ENCODE measurements at regions not wholly inside any gene's neighbourhood (a gene's known extent, or its start where the extent isn't known, plus 50 kb on each side); places are given as distances from the start of the nearest gene placed in this dataset.

GRCh38 chr6:94323853-94324252 lies 904.5 kb upstream of the EPHA7 start:
- TF ChIP-seq POLR2AphosphoS5 (IDR thresholded peaks at IDR 0.05; ENCODE audit: insufficient read depth in 1 of 2, low read depth in 1 of 2) (no peak), POLR2A (IDR thresholded peaks at IDR 0.05) (no peak), CTCF (IDR thresholded peaks at IDR 0.05) (no peak)

DNA sequence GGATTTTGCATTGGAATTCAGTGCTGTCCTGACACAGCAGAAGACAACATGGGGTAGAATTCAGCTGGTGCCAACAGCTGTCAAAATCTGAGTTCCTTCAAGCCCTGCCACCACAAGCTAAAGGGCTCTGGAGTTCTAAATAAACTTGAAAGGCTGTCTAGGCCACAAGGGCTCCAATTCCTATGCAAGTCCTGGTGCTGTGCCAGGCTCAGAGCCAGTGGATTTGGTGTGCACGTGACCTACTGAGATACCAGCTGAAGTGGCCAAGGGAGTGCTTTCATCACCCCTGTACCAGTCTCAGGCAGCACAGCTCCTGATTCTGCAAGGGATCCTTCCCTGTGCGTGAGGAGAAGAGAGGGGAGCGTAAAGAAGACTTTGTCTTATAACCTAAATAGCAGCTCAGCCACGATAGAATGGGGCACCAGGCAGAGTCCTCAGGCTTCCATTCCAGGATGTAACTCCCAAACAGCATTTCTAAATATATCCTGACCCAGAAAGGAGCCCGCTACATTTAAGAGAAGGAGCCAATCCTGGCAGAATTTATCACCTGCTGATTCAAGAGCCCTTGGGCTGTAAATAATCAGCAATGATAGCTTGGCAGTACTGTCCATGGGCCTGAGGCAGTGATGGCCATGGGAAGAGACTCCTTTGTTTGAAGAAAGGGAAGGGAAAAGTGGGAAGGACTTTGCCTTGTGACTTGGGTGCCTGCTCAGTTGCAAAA lies 881.2 kb upstream of the EPHA7 start:
- Histone ChIP-seq H3K4me3 (no peak overlapping the region), H3K9me3 (no peaks in the 10 kb centered on the region), H3K27ac (no peak overlapping the region), H3K27me3 (no peaks in the 10 kb centered on the region), H3K36me3 (no peaks in the 10 kb centered on the region), H3K4me1 (no peaks in the 10 kb centered on the region)
- DNase-seq (ENCODE audit: extremely low spot score in 2 of 2): no peak
- intact Hi-C loops (cut with DNase I): no loop called here
- TF ChIP-seq POLR2AphosphoS5 (IDR thresholded peaks at IDR 0.05; ENCODE audit: insufficient read depth in 1 of 2, low read depth in 1 of 2): no peak
- TF ChIP-seq CTCF (IDR thresholded peaks at IDR 0.05): no peak
- TF ChIP-seq POLR2A (IDR thresholded peaks at IDR 0.05): no peak

More at GRCh38 chr6:94323853-94324252, 904.5 kb upstream of the EPHA7 start:
- intact Hi-C loops (cut with DNase I): no loop called here
- no peaks in the 10 kb centered on the region for H3K4me1 ChIP-seq
- no peaks in the 10 kb centered on the region for H3K9me3 ChIP-seq
- H3K27me3 ChIP-seq: no peaks in the 10 kb centered on the region
- no peak overlapping the region for H3K27ac ChIP-seq
- H3K4me3 ChIP-seq: no peak overlapping the region
- no peak for DNase-seq (ENCODE audit: extremely low spot score in 2 of 2)
- no peaks in the 10 kb centered on the region for H3K36me3 ChIP-seq

DNA sequence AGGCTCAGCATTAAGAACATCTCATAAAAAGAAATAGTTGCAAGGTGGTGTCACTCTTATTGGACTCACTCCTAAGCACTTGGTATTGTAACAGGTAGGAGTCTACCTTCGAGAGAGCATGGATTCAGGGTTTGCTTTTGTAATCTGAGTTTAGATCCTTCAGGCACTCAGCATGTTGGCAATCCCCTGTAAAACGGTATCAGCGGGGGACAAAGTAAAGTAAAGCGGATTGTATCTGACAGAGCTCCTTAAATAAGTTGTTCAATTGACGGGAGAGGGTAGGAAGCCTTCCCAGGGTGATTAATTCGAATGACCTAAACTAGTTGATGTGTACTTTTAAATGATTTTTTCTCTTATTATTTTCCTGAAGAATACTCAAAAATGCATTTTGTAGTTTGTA lies 869.8 kb upstream of the EPHA7 start:
- H3K4me1 ChIP-seq: no peaks in the 10 kb centered on the region
- no peak overlapping the region for H3K27ac ChIP-seq
- H3K27me3 ChIP-seq: no peaks in the 10 kb centered on the region
- H3K36me3 ChIP-seq: no peaks in the 10 kb centered on the region
- no peak overlapping the region for H3K4me3 ChIP-seq
- no peaks in the 10 kb centered on the region for H3K9me3 ChIP-seq
- TF ChIP-seq POLR2A (IDR thresholded peaks at IDR 0.05) (no peak), CTCF (IDR thresholded peaks at IDR 0.05) (no peak), POLR2AphosphoS5 (IDR thresholded peaks at IDR 0.05; ENCODE audit: insufficient read depth in 1 of 2, low read depth in 1 of 2) (no peak)
- intact Hi-C loops (cut with DNase I): no loop called here
- no peak for DNase-seq (ENCODE audit: extremely low spot score in 2 of 2)

DNA sequence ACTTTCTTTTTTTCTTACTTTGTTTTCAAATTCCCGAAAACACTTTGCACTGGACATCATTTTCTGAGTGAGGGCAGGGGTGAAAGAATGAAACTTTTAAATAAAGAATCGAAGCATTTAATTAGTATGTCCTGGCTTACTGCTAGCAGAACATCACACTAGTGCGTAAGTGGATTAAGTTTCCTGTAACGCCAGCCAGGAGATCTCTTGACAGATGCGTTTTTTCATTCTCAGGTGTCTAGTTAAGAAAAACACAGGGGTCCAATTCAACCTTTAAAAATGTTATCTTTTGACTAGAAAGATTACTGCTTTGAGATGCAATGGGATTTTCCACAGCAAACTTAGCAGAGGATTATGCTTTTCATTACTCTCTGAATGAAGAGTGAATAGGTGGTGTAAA lies 858.8 kb upstream of the EPHA7 start:
- no peak for DNase-seq (ENCODE audit: extremely low spot score in 2 of 2)
- no peaks in the 10 kb centered on the region for H3K9me3 ChIP-seq
- no peaks in the 10 kb centered on the region for H3K27me3 ChIP-seq
- no peak overlapping the region for H3K27ac ChIP-seq
- H3K4me1 ChIP-seq: no peaks in the 10 kb centered on the region
- intact Hi-C loops (cut with DNase I): no loop called here
- no peaks in the 10 kb centered on the region for H3K36me3 ChIP-seq
- TF ChIP-seq POLR2AphosphoS5 (IDR thresholded peaks at IDR 0.05; ENCODE audit: insufficient read depth in 1 of 2, low read depth in 1 of 2) (no peak), CTCF (IDR thresholded peaks at IDR 0.05) (no peak), POLR2A (IDR thresholded peaks at IDR 0.05) (no peak)
- H3K4me3 ChIP-seq: no peak overlapping the region

DNA sequence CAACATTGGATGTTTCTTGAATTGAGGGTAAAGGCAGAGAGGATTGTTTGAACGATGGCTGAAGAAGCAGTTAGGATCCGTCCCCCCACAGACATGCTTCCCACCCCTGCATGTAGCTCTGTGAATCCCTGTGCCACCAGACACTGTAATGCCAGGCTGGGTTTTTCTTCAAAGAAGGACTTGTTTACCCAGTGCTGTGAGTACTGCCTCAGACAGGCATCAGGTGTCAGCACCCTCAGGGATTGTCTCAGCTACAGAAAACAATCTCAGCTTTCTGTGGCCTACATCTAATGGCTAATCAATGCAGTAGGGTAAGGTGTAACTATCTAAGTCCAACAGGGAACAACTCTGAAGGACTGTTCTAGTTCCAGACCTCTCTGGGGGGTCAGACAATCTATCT lies 853.0 kb upstream of the EPHA7 start:
- Histone ChIP-seq H3K27me3 (no peaks in the 10 kb centered on the region), H3K36me3 (no peaks in the 10 kb centered on the region), H3K27ac (no peak overlapping the region), H3K4me1 (no peaks in the 10 kb centered on the region), H3K9me3 (no peaks in the 10 kb centered on the region), H3K4me3 (no peak overlapping the region)
- intact Hi-C loops (cut with DNase I): no loop called here
- DNase-seq (ENCODE audit: extremely low spot score in 2 of 2): no peak
- TF ChIP-seq POLR2A (IDR thresholded peaks at IDR 0.05) (no peak), POLR2AphosphoS5 (IDR thresholded peaks at IDR 0.05; ENCODE audit: insufficient read depth in 1 of 2, low read depth in 1 of 2) (no peak), CTCF (IDR thresholded peaks at IDR 0.05) (no peak)
